ENCODE measurements at regions not wholly inside any gene's neighbourhood (a gene's known extent, or its start where the extent isn't known, plus 50 kb on each side); places are given as distances from the start of the nearest gene placed in this dataset.
A peak's percentile ranks its signal among the peaks of the same experiment; 100 is the strongest.
"Not testable (repeated sequence)": the region's sequence is repeated elsewhere in the genome, so short reads cannot be mapped to it uniquely, and the experiment has no call there.

GRCh38 chr20:52312132-52312729 is 120.7 kb upstream of the ZFP64 start:
- no peaks in the 10 kb centered on the region for H3K36me3 Mint-ChIP-seq (ENCODE audit: low read depth)
- H3K4me1 Mint-ChIP-seq (ENCODE audit: low read depth) = no peaks in the 10 kb centered on the region
- intact Hi-C loops (cut with micrococcal nuclease) = loop anchor here (1.0 to 10.0 kb wide), 6 partner anchors 67 to 1623 kb away; no protein-coding TSS in a partner anchor
- peak; percentile 20 for DNase-seq (ENCODE audit: low spot score)
- H3K27me3 Mint-ChIP-seq (ENCODE audit: insufficient read depth) = no peaks in the 10 kb centered on the region
- H3K27ac Mint-ChIP-seq = no peak overlapping the region
- no peak overlapping the region for H3K4me3 Mint-ChIP-seq
- H3K9me3 Mint-ChIP-seq = no peaks in the 10 kb centered on the region

- H3K36me3 Mint-ChIP-seq (ENCODE audit: low read depth) = no peaks in the 10 kb centered on the region
- no peak overlapping the region for H3K27ac Mint-ChIP-seq
- H3K27me3 Mint-ChIP-seq (ENCODE audit: insufficient read depth) = no peaks in the 10 kb centered on the region
- DNase-seq (ENCODE audit: low spot score) = no peak
- H3K9me3 Mint-ChIP-seq = no peaks in the 10 kb centered on the region
- intact Hi-C loops (cut with micrococcal nuclease) = loop anchor here (10.0 kb wide), 1 partner anchor 1623 kb away; no protein-coding TSS in a partner anchor
- H3K4me1 Mint-ChIP-seq (ENCODE audit: low read depth) = no peaks in the 10 kb centered on the region
- no peak overlapping the region for H3K4me3 Mint-ChIP-seq
Measured at GRCh38 chr20:52311209-52311794, 119.7 kb upstream of the ZFP64 start.

GRCh38 chr20:52309181-52309580 is 117.6 kb upstream of the ZFP64 start:
- no peaks in the 10 kb centered on the region for H3K36me3 Mint-ChIP-seq (ENCODE audit: low read depth)
- no peak overlapping the region for H3K4me3 Mint-ChIP-seq
- H3K27me3 Mint-ChIP-seq (ENCODE audit: insufficient read depth) = no peaks in the 10 kb centered on the region
- intact Hi-C loops (cut with micrococcal nuclease) = loop anchor here (5.0 kb wide), 1 partner anchor 838 kb away; no protein-coding TSS in a partner anchor
- peaks cover 7% of the 10 kb centered on the region for H3K4me1 Mint-ChIP-seq (ENCODE audit: low read depth)
- H3K27ac Mint-ChIP-seq = no peak overlapping the region
- no peak for DNase-seq (ENCODE audit: low spot score)
- no peaks in the 10 kb centered on the region for H3K9me3 Mint-ChIP-seq

- no peaks in the 10 kb centered on the region for H3K27me3 Mint-ChIP-seq (ENCODE audit: insufficient read depth)
- no peak for DNase-seq (ENCODE audit: low spot score)
- intact Hi-C loops (cut with micrococcal nuclease) = loop anchor here (5.0 kb wide), 1 partner anchor 841 kb away; no protein-coding TSS in a partner anchor
- no peaks in the 10 kb centered on the region for H3K36me3 Mint-ChIP-seq (ENCODE audit: low read depth)
- H3K4me3 Mint-ChIP-seq = no peak overlapping the region
- H3K9me3 Mint-ChIP-seq = no peaks in the 10 kb centered on the region
- peaks cover 30% of the 10 kb centered on the region for H3K4me1 Mint-ChIP-seq (ENCODE audit: low read depth)
- H3K27ac Mint-ChIP-seq = no peak overlapping the region
Measured at GRCh38 chr20:52306477-52306876, 114.9 kb upstream of the ZFP64 start.

- Mint-ChIP-seq H3K36me3 (ENCODE audit: low read depth) (no peaks in the 10 kb centered on the region), H3K9me3 (no peaks in the 10 kb centered on the region), H3K4me3 (no peak overlapping the region), H3K27ac (no peak overlapping the region), H3K4me1 (ENCODE audit: low read depth) (peaks cover 30% of the 10 kb centered on the region), H3K27me3 (ENCODE audit: insufficient read depth) (no peaks in the 10 kb centered on the region)
- peak; percentile 10 for DNase-seq (ENCODE audit: low spot score)
- intact Hi-C loops (cut with micrococcal nuclease) = loop anchor here (5.0 kb wide), 1 partner anchor 841 kb away; no protein-coding TSS in a partner anchor
Measured at GRCh38 chr20:52305858-52306257, 114.3 kb upstream of the ZFP64 start.

- DNase-seq (ENCODE audit: low spot score) = no peak
- H3K27me3 Mint-ChIP-seq (ENCODE audit: insufficient read depth) = no peaks in the 10 kb centered on the region
- H3K36me3 Mint-ChIP-seq (ENCODE audit: low read depth) = no peaks in the 10 kb centered on the region
- no peaks in the 10 kb centered on the region for H3K9me3 Mint-ChIP-seq
- H3K4me1 Mint-ChIP-seq (ENCODE audit: low read depth) = peaks cover 30% of the 10 kb centered on the region
- intact Hi-C loops (cut with micrococcal nuclease) = loop anchor here (5.0 kb wide), 1 partner anchor 842 kb away; no protein-coding TSS in a partner anchor
- H3K27ac Mint-ChIP-seq = no peak overlapping the region
- no peak overlapping the region for H3K4me3 Mint-ChIP-seq
Measured at GRCh38 chr20:52305024-52305645, 113.6 kb upstream of the ZFP64 start.

- no peak overlapping the region for H3K27ac Mint-ChIP-seq
- H3K4me1 Mint-ChIP-seq (ENCODE audit: low read depth) = peaks cover 30% of the 10 kb centered on the region
- no peaks in the 10 kb centered on the region for H3K27me3 Mint-ChIP-seq (ENCODE audit: insufficient read depth)
- no peak overlapping the region for H3K4me3 Mint-ChIP-seq
- no peaks in the 10 kb centered on the region for H3K9me3 Mint-ChIP-seq
- DNase-seq (ENCODE audit: low spot score) = no peak
- intact Hi-C loops (cut with micrococcal nuclease) = no loop called here
- H3K36me3 Mint-ChIP-seq (ENCODE audit: low read depth) = no peaks in the 10 kb centered on the region
Measured at GRCh38 chr20:52303281-52303950, 111.8 kb upstream of the ZFP64 start.

- intact Hi-C loops (cut with micrococcal nuclease) = no loop called here
- DNase-seq (ENCODE audit: low spot score) = no peak
- no peaks in the 10 kb centered on the region for H3K36me3 Mint-ChIP-seq (ENCODE audit: low read depth)
- H3K27me3 Mint-ChIP-seq (ENCODE audit: insufficient read depth) = no peaks in the 10 kb centered on the region
- H3K9me3 Mint-ChIP-seq = no peaks in the 10 kb centered on the region
- H3K4me1 Mint-ChIP-seq (ENCODE audit: low read depth) = peaks cover 30% of the 10 kb centered on the region
- H3K27ac Mint-ChIP-seq = no peak overlapping the region
- H3K4me3 Mint-ChIP-seq = no peak overlapping the region
Measured at GRCh38 chr20:52302736-52303135, 111.2 kb upstream of the ZFP64 start.

- H3K9me3 Mint-ChIP-seq; H3K36me3 Mint-ChIP-seq (ENCODE audit: low read depth); DNase-seq (ENCODE audit: low spot score); H3K4me3 Mint-ChIP-seq; H3K27me3 Mint-ChIP-seq (ENCODE audit: insufficient read depth); intact Hi-C loops (cut with micrococcal nuclease): not testable (repeated sequence)
- Mint-ChIP-seq H3K27ac (peak overlapping the region; percentile 5), H3K4me1 (ENCODE audit: low read depth) (peaks cover 30% of the 10 kb centered on the region)
Measured at GRCh38 chr20:52302051-52302450, 110.5 kb upstream of the ZFP64 start.

- Mint-ChIP-seq H3K27ac (no peak overlapping the region), H3K36me3 (ENCODE audit: low read depth) (no peaks in the 10 kb centered on the region)
Measured at GRCh38 chr20:52295556-52295955, 104.0 kb upstream of the ZFP64 start.

GRCh38 chr20:52294106-52294628 is 102.6 kb upstream of the ZFP64 start:
- H3K9me3 Mint-ChIP-seq = peaks cover 4% of the 10 kb centered on the region
- no peak overlapping the region for H3K27ac Mint-ChIP-seq
- H3K4me3 Mint-ChIP-seq = no peak overlapping the region
- intact Hi-C loops (cut with micrococcal nuclease) = no loop called here
- DNase-seq (ENCODE audit: low spot score) = no peak
- H3K27me3 Mint-ChIP-seq (ENCODE audit: insufficient read depth) = peaks cover 3% of the 10 kb centered on the region
- H3K4me1 Mint-ChIP-seq (ENCODE audit: low read depth) = no peaks in the 10 kb centered on the region
- H3K36me3 Mint-ChIP-seq (ENCODE audit: low read depth) = no peaks in the 10 kb centered on the region

More at GRCh38 chr20:52295556-52295955, 104.0 kb upstream of the ZFP64 start:
- no peak for DNase-seq (ENCODE audit: low spot score)
- Mint-ChIP-seq H3K4me3 (no peak overlapping the region), H3K4me1 (ENCODE audit: low read depth) (no peaks in the 10 kb centered on the region), H3K9me3 (peaks cover 4% of the 10 kb centered on the region), H3K27me3 (ENCODE audit: insufficient read depth) (peaks cover 2% of the 10 kb centered on the region)
- intact Hi-C loops (cut with micrococcal nuclease) = no loop called here

- Mint-ChIP-seq H3K9me3 (peaks cover 4% of the 10 kb centered on the region), H3K27me3 (ENCODE audit: insufficient read depth) (peaks cover 7% of the 10 kb centered on the region), H3K4me3 (no peak overlapping the region), H3K4me1 (ENCODE audit: low read depth) (no peaks in the 10 kb centered on the region), H3K36me3 (ENCODE audit: low read depth) (no peaks in the 10 kb centered on the region), H3K27ac (no peak overlapping the region)
- DNase-seq (ENCODE audit: low spot score) = no peak
- intact Hi-C loops (cut with micrococcal nuclease) = no loop called here
Measured at GRCh38 chr20:52291109-52291508, 99.5 kb upstream of the ZFP64 start.

Measured in activated T-helper 1 cell treated with anti-CD3 and anti-CD28 coated beads, Interleukin-12 subunit alpha, Interleukin-12 subunit beta, Interleukin-2, Interleukin-4 antibody, amounts not matched to agents 30 ng/mL and 10 ng/mL and 1 ng/mL, durations not matched to agents 14 hours and 24 hours and 36 hours (primary cell).